HCT116 (cell line): ENCODE measurements at regions not wholly inside any gene's neighbourhood (a gene's known extent, or its start where the extent isn't known, plus 50 kb on each side); places are given as distances from the start of the nearest gene placed in this dataset.

ENCODE experiments used
- ATAC-seq: fragments of 200-7000 bp; cut with Tn5 transposase; 2 replicates; pipeline ENCODE4 v1.9.1; 2020; ENCODE audit warnings: mild to moderate bottlenecking, moderate library complexity
- BruUV-seq: library from RNA; stranded (reverse); fragments of 400-500 nt; replicated peaks from 2 replicates; lab custom pipeline; 2021; lab: Mats Ljungman, UMichigan
- CTCF ChIA-PET: fragments of 300-600 bp; sonication (Branson Sonifier 250); formaldehyde crosslinking; loops from one replicate; lab custom pipeline; 2021; ENCODE audit warnings: antibody characterized with exemption; lab: Charles Lee
- POLR2A ChIA-PET: fragments of 300-600, 350-600 bp; sonication (Branson Sonifier 250); formaldehyde crosslinking; loops from one replicate; lab custom pipeline; 2021; ENCODE audit warnings: antibody characterized with exemption; lab: Charles Lee
- RAD21 ChIA-PET, 2 experiments: fragments of 300-600 bp; sonication (Branson Sonifier 250); formaldehyde crosslinking; loops; one replicate each; lab custom pipeline; 2023; ENCODE audit warnings: low total read pairs in 2 of 2; ENCODE audit not compliant: uncharacterized antibody in 2 of 2, unreplicated experiment in 2 of 2, low non-redundant PET in 1 of 2; lab: Charles Lee
- DNase-seq: peaks from one replicate; pipeline ENCODE4 v3.0.0-alpha.2; 2010; ENCODE audit warnings: low read depth, low spot score
- H2AFZ ChIP-seq: fragments of 200-600 bp; shearing (Covaris generic), sonication (generic); 2 replicates; pipeline ENCODE4 v1.6.1; 2017; ENCODE audit warnings: low read depth, mixed run types, mixed read lengths, antibody characterized with exemption, low read length; ENCODE audit not compliant: poor library complexity, severe bottlenecking
- H3K27ac ChIP-seq: 2 replicates; pipeline ENCODE4 v1.5.1; 2012; ENCODE audit warnings: low read depth, low read length
- H3K27me3 ChIP-seq: fragments of 200-600 bp; sonication (generic); 2 replicates; pipeline ENCODE4 v1.6.1; 2016; ENCODE audit warnings: mixed run types, low read length, mixed read lengths; ENCODE audit not compliant: insufficient read depth
- H3K36me3 ChIP-seq, 2 experiments: fragments of 200-500 bp in 1 of 2; fragments of 200-600 bp in 1 of 2; sonication (Bioruptor generic) in 1 of 2; sonication (generic) in 1 of 2; 2 replicates each; pipeline versions ENCODE4 v1.5.1 to v1.6.1; 2014 to 2016; ENCODE audit warnings: low read length in 2 of 2, inconsistent platforms in 1 of 2, mixed read lengths in 1 of 2, mixed run types in 1 of 2; ENCODE audit not compliant: insufficient read depth in 2 of 2, control insufficient read depth in 1 of 2
- H3K4me1 ChIP-seq, 2 experiments: fragments of 200-600 bp in 1 of 2; sonication (generic) in 1 of 2; 2 replicates each; pipeline versions ENCODE4 v1.5.1 to v1.6.1; 2012 to 2017; ENCODE audit warnings: low read length in 2 of 2, inconsistent platforms in 1 of 2, mild to moderate bottlenecking in 1 of 2, mixed read lengths in 1 of 2, mixed run types in 1 of 2, moderate library complexity in 1 of 2; ENCODE audit not compliant: insufficient read depth in 2 of 2, control insufficient read depth in 1 of 2
- H3K4me2 ChIP-seq: fragments of 200-600 bp; sonication (generic); 2 replicates; pipeline ENCODE4 v1.6.1; 2017; ENCODE audit warnings: mixed run types, low read length, mixed read lengths
- H3K4me3 ChIP-seq, 2 experiments: fragments of 200-600 bp in 1 of 2; sonication (generic) in 1 of 2; replicated peaks in 1 of 2; 2 replicates each; pipeline ENCODE4 v1.5.1; 2011 to 2016; ENCODE audit warnings: low read length in 2 of 2, control low read depth in 1 of 2, low read depth in 1 of 2, mild to moderate bottlenecking in 1 of 2, mixed read lengths in 1 of 2, mixed run types in 1 of 2
- H3K79me2 ChIP-seq: fragments of 200-600 bp; sonication (generic); 2 replicates; pipeline ENCODE4 v1.6.1; 2017; ENCODE audit warnings: mild to moderate bottlenecking, mixed run types, low read length, moderate library complexity, mixed read lengths; ENCODE audit not compliant: insufficient read depth
- H3K9ac ChIP-seq: fragments of 200-600 bp; sonication (generic); 2 replicates; pipeline ENCODE4 v1.6.1; 2016; ENCODE audit warnings: low read length, mixed read lengths
- H3K9me2 ChIP-seq: fragments of 200-600 bp; sonication (generic), shearing (Covaris generic); 2 replicates; pipeline ENCODE4 v1.6.1; 2017; ENCODE audit warnings: mixed run types, mild to moderate bottlenecking, moderate library complexity; ENCODE audit not compliant: insufficient read depth
- H3K9me3 ChIP-seq, 2 experiments: fragments of 200-500 bp in 1 of 2; fragments of 200-600 bp in 1 of 2; sonication (Bioruptor generic) in 1 of 2; sonication (generic) in 1 of 2; 2 replicates each; pipeline ENCODE4 v1.6.1; 2014 to 2017; ENCODE audit warnings: low read length in 2 of 2, mixed read lengths in 2 of 2, inconsistent platforms in 1 of 2, low read depth in 1 of 2, mild to moderate bottlenecking in 1 of 2, mixed run types in 1 of 2, moderate library complexity in 1 of 2; ENCODE audit not compliant: control insufficient read depth in 1 of 2, insufficient read depth in 1 of 2
- H4K20me1 ChIP-seq: fragments of 200-600 bp; sonication (generic), shearing (Covaris generic); 2 replicates; pipeline ENCODE4 v1.6.1; 2017; ENCODE audit warnings: mixed run types, mild to moderate bottlenecking, moderate library complexity; ENCODE audit not compliant: insufficient read depth
- ELF1 ChIP-seq: IDR thresholded peaks from 2 replicates; pipeline ENCODE4 v1.6.1; 2012; ENCODE audit warnings: low read depth, borderline replicate concordance
- FOSL1 ChIP-seq: IDR thresholded peaks from 2 replicates; pipeline ENCODE4 v1.6.1; 2012; ENCODE audit warnings: low read depth
- JUND ChIP-seq: IDR thresholded peaks from 2 replicates; pipeline ENCODE4 v1.6.1; 2012
- MAX ChIP-seq: IDR thresholded peaks from 2 replicates; pipeline ENCODE4 v1.6.1; 2012
- POLR2A ChIP-seq: IDR thresholded peaks from 2 replicates; pipeline ENCODE4 v1.7.0; 2011; ENCODE audit warnings: borderline replicate concordance; ENCODE audit not compliant: insufficient read depth, insufficient read length; ENCODE audit errors: extremely low read depth
- POLR2AphosphoS5 ChIP-seq: IDR thresholded peaks from 2 replicates; pipeline ENCODE4 v1.6.1; 2011; ENCODE audit warnings: mild to moderate bottlenecking, low read depth, low read length, moderate library complexity
- RAD21 ChIP-seq: IDR thresholded peaks from 2 replicates; pipeline ENCODE4 v1.6.1; 2012; ENCODE audit warnings: low read depth, mild to moderate bottlenecking
- REST ChIP-seq: IDR thresholded peaks from 2 replicates; pipeline ENCODE4 v1.6.1; 2012; ENCODE audit warnings: low read depth
- SIN3A ChIP-seq: IDR thresholded peaks from 2 replicates; pipeline ENCODE4 v1.6.1; 2012; ENCODE audit warnings: low read depth
- SP1 ChIP-seq: IDR thresholded peaks from 2 replicates; pipeline ENCODE4 v1.6.1; 2012; ENCODE audit warnings: low read depth
- SRF ChIP-seq: IDR thresholded peaks from 2 replicates; pipeline ENCODE4 v1.6.1; 2012; ENCODE audit warnings: low read depth
- YY1 ChIP-seq: IDR thresholded peaks from 2 replicates; pipeline ENCODE4 v1.6.1; 2011; ENCODE audit warnings: low read length, low read depth, moderate library complexity, mild to moderate bottlenecking; ENCODE audit not compliant: insufficient replicate concordance; ENCODE audit errors: extremely low read depth
- ZFX ChIP-seq: fragments of 450-650 bp; IDR thresholded peaks from 2 replicates; pipeline ENCODE4 v1.6.1; 2017
- ZNF274 ChIP-seq: fragments of 200-500 bp; sonication (Bioruptor generic); IDR thresholded peaks from 2 replicates; pipeline ENCODE4 v1.6.1; 2014; ENCODE audit warnings: mild to moderate bottlenecking, low read depth, low read length, inconsistent platforms
- intact Hi-C: fragments of 100-400 bp; cut with micrococcal nuclease; formaldehyde crosslinking; loops from 2 replicates; pipeline ENCODE4 v1.10.0; 2022

- BruUV-seq, result no TSS peak
- no peak for ATAC-seq
Observed at GRCh38 chr17:62910277-62910676, 55.8 kb upstream of the TANC2 start.

GRCh38 chr17:62907961-62908360 lies 58.1 kb upstream of the TANC2 start:
- no peaks in the 10 kb centered on the region for H3K79me2 ChIP-seq
- H3K9ac ChIP-seq, result no peak overlapping the region
- POLR2A ChIA-PET, result no interaction called here
- CTCF ChIA-PET, result no interaction called here
- intact Hi-C loops, result no loop called here
- no peaks in the 10 kb centered on the region for H3K4me1 ChIP-seq
- no peak overlapping the region for H3K27ac ChIP-seq
- H2AFZ ChIP-seq, result no peak overlapping the region
- ATAC-seq, result no peak
- H3K27me3 ChIP-seq, result no peaks in the 10 kb centered on the region
- TF ChIP-seq SP1 (no peak), POLR2A (no peak), YY1 (no peak), SRF (no peak), ZNF274 (no peak), ZFX (no peak), SIN3A (no peak), REST (no peak), POLR2AphosphoS5 (no peak)
- RAD21 ChIA-PET, result no interaction called here
- no peak for DNase-seq
- no peaks in the 10 kb centered on the region for H3K36me3 ChIP-seq
- H3K9me2 ChIP-seq, result no peaks in the 10 kb centered on the region
- no peaks in the 10 kb centered on the region for H4K20me1 ChIP-seq
- H3K4me3 ChIP-seq, result no peak overlapping the region
- H3K9me3 ChIP-seq, result no peaks in the 10 kb centered on the region
- no TSS peak for BruUV-seq
- no peak overlapping the region for H3K4me2 ChIP-seq

More at GRCh38 chr17:62910277-62910676, 55.8 kb upstream of the TANC2 start:
- Histone ChIP-seq H4K20me1 (no peaks in the 10 kb centered on the region), H3K4me1 (no peaks in the 10 kb centered on the region), H3K4me2 (no peak overlapping the region), H3K9me2 (no peaks in the 10 kb centered on the region), H3K4me3 (no peak overlapping the region), H3K27ac (no peak overlapping the region), H3K27me3 (no peaks in the 10 kb centered on the region), H2AFZ (no peak overlapping the region), H3K9me3 (no peaks in the 10 kb centered on the region), H3K36me3 (no peaks in the 10 kb centered on the region), H3K9ac (no peak overlapping the region), H3K79me2 (no peaks in the 10 kb centered on the region)
- intact Hi-C loops, result no loop called here
- ChIA-PET CTCF (no interaction called here), POLR2A (no interaction called here), RAD21 (no interaction called here)
- TF ChIP-seq YY1, result no peak
- TF ChIP-seq SRF, result no peak
- TF ChIP-seq RAD21, result no peak
- no peak for TF ChIP-seq FOSL1
- TF ChIP-seq MAX, result no peak
- no peak for TF ChIP-seq ELF1
- no peak for TF ChIP-seq JUND
- no peak for DNase-seq
